HAP-1 (cell line): ENCODE measurements at regions not wholly inside any gene's neighbourhood (a gene's known extent, or its start where the extent isn't known, plus 50 kb on each side); places are given as distances from the start of the nearest gene placed in this dataset.

Experiments used
- DNase-seq, 2 experiments: peaks; one replicate each; pipeline ENCODE4 v3.0.0-alpha.2; 2016 to 2020; ENCODE audit warnings: low spot score in 2 of 2
- H3K27me3 ChIP-seq: fragments of 250-450 bp; sonication (Bioruptor Pico); 2 replicates; pipeline ENCODE4 v1.5.1; 2020; ENCODE audit warnings: low read depth, mild to moderate bottlenecking, moderate library complexity
- H3K36me3 ChIP-seq: fragments of 250-450 bp; sonication (Bioruptor Pico); replicated peaks from 2 replicates; pipeline ENCODE4 v1.5.1; 2020; ENCODE audit warnings: mild to moderate bottlenecking
- H3K4me1 ChIP-seq: fragments of 250-450 bp; sonication (Bioruptor Pico); 2 replicates; pipeline ENCODE4 v1.5.1; 2020; ENCODE audit warnings: mild to moderate bottlenecking
- H3K4me3 ChIP-seq: fragments of 250-450 bp; sonication (Bioruptor Pico); 2 replicates; pipeline ENCODE4 v1.5.1; 2020; ENCODE audit warnings: mild to moderate bottlenecking, moderate library complexity
- H3K9me3 ChIP-seq: fragments of 250-450 bp; sonication (Bioruptor Pico); 2 replicates; pipeline ENCODE4 v1.5.1; 2020; ENCODE audit warnings: mild to moderate bottlenecking, moderate library complexity
- in situ Hi-C: fragments of 300-500 bp; cut with MboI; formaldehyde crosslinking; loops from 3 replicates; pipeline ENCODE4 v1.14.3; 2020; ENCODE audit warnings: low sequenced_read_pairs, inconsistent platforms, mixed read lengths

GRCh38 chr7:68280931-68281330 is 1284.3 kb downstream of the TYW1 start:
- in situ Hi-C loops, result no loop called here
- DNase-seq, result no peak
- Histone ChIP-seq H3K36me3 (no peaks in the 10 kb centered on the region), H3K4me1 (no peaks in the 10 kb centered on the region), H3K4me3 (no peak overlapping the region), H3K27me3 (no peaks in the 10 kb centered on the region), H3K9me3 (peaks cover 2% of the 10 kb centered on the region; the same call in 1 of the 2 replicates)

GRCh38 chr7:68288144-68288593 is 1291.5 kb downstream of the TYW1 start:
- Histone ChIP-seq H3K4me1 (no peaks in the 10 kb centered on the region), H3K27me3 (no peaks in the 10 kb centered on the region), H3K9me3 (peaks cover 2% of the 10 kb centered on the region; the same call in 1 of the 2 replicates), H3K36me3 (no peaks in the 10 kb centered on the region), H3K4me3 (no peak overlapping the region)
- no peak for DNase-seq
- in situ Hi-C loops, result no loop called here

GRCh38 chr7:68291710-68292109 is 1295.1 kb downstream of the TYW1 start:
- in situ Hi-C loops, result no loop called here

GRCh38 chr7:68295386-68295785 is 1298.8 kb downstream of the TYW1 start:
- in situ Hi-C loops, result no loop called here
- no peak for DNase-seq
- no peak overlapping the region for H3K4me3 ChIP-seq
- no peaks in the 10 kb centered on the region for H3K36me3 ChIP-seq
- H3K4me1 ChIP-seq, result no peaks in the 10 kb centered on the region
- no peaks in the 10 kb centered on the region for H3K27me3 ChIP-seq
- no peaks in the 10 kb centered on the region for H3K9me3 ChIP-seq

More at GRCh38 chr7:68291710-68292109, 1295.1 kb downstream of the TYW1 start:
- no peak for DNase-seq
- H3K27me3 ChIP-seq, result no peaks in the 10 kb centered on the region
- H3K4me1 ChIP-seq, result no peaks in the 10 kb centered on the region
- H3K9me3 ChIP-seq, result no peaks in the 10 kb centered on the region
- H3K36me3 ChIP-seq, result no peaks in the 10 kb centered on the region
- H3K4me3 ChIP-seq, result no peak overlapping the region

- H3K4me1 ChIP-seq, result no peaks in the 10 kb centered on the region
- no peak for DNase-seq
- no peaks in the 10 kb centered on the region; the same call in 1 of the 2 replicates for H3K9me3 ChIP-seq
- in situ Hi-C loops, result no loop called here
- H3K27me3 ChIP-seq, result no peaks in the 10 kb centered on the region
- H3K36me3 ChIP-seq, result no peaks in the 10 kb centered on the region
- no peak overlapping the region for H3K4me3 ChIP-seq
These were observed 1293.7 kb upstream of the AUTS2 start for GRCh38 chr7:68304536-68304935.

- DNase-seq, result no peak
- Histone ChIP-seq H3K4me1 (no peaks in the 10 kb centered on the region), H3K36me3 (no peaks in the 10 kb centered on the region), H3K9me3 (no peaks in the 10 kb centered on the region), H3K4me3 (no peak overlapping the region), H3K27me3 (no peaks in the 10 kb centered on the region)
- in situ Hi-C loops, result no loop called here
These were observed 1291.6 kb upstream of the AUTS2 start for GRCh38 chr7:68306692-68307107.

- H3K4me3 ChIP-seq, result no peak overlapping the region
- H3K27me3 ChIP-seq, result no peaks in the 10 kb centered on the region
- DNase-seq, result no peak
- in situ Hi-C loops, result no loop called here
- H3K36me3 ChIP-seq, result no peaks in the 10 kb centered on the region
- no peaks in the 10 kb centered on the region for H3K4me1 ChIP-seq
- H3K9me3 ChIP-seq, result no peaks in the 10 kb centered on the region
These were observed 1289.0 kb upstream of the AUTS2 start for GRCh38 chr7:68309271-68309670.

DNA sequence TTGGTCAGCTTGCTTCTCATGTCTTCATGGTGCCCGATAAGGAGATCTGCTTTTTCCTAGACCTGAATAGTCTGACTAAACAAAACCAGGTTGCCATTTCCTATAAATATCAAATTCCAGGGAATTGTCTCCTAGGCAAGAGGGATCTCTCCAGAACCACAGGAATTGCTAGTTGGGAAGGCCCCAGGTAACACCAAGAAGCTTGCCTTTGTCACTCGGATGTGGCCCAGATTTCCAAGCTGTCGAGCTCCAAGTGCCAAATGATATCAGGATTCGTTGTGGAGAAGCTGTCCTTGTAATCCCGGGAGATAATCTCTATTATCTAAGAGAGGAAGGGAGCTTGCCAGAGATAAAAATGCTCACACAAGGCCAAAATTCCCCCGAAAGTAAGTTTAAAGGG is 1288.5 kb upstream of the AUTS2 start:
- Histone ChIP-seq H3K9me3 (no peaks in the 10 kb centered on the region), H3K4me3 (no peak overlapping the region), H3K36me3 (no peaks in the 10 kb centered on the region), H3K4me1 (no peaks in the 10 kb centered on the region), H3K27me3 (no peaks in the 10 kb centered on the region)
- no peak for DNase-seq
- in situ Hi-C loops, result no loop called here

- Histone ChIP-seq H3K36me3 (no peaks in the 10 kb centered on the region), H3K9me3 (no peaks in the 10 kb centered on the region), H3K4me1 (no peaks in the 10 kb centered on the region), H3K27me3 (no peaks in the 10 kb centered on the region), H3K4me3 (no peak overlapping the region)
- in situ Hi-C loops, result no loop called here
- no peak for DNase-seq
These were observed 1286.3 kb upstream of the AUTS2 start for GRCh38 chr7:68311958-68312357.

DNA sequence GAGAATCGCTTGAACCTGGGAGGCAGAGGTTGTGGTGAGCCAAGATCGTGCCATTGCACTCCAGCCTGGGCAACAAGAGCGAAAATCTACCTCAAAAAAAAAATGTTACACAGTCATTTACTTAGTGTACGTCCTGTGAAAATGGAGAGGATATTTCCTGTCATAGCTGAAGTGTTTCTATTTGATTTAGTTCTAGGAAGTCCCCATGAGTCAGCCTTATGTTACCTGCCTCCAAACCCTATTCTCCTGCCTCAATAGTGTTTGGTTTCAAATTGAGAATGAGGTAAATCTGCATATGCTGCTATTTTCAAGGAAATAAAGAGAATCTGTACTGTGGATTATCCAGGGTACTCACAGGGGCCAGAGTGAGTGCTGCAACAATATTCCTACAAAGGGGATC is 1284.5 kb upstream of the AUTS2 start:
- Histone ChIP-seq H3K4me1 (no peaks in the 10 kb centered on the region), H3K36me3 (no peaks in the 10 kb centered on the region), H3K9me3 (no peaks in the 10 kb centered on the region), H3K4me3 (no peak overlapping the region), H3K27me3 (no peaks in the 10 kb centered on the region)
- in situ Hi-C loops, result no loop called here
- DNase-seq, result no peak

DNA sequence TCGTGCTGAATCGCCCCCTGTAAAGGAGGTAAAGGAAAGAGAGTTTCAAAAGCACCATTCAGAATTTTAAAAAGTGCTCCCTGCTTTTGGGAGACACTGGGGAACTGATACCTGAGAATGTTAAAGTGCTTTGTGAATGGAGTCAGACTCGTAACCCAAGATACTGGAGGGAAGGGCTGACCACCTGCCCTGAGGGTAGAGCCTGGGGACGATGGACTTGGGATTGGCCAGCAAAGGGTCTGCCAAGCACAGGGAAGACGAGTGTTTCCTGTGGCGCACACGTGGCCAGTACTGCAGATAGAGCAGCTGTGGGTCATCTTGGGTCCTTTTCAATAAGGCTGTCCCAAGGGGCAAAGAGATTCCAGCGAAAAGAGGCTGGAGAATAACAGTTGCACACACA is 1284.1 kb upstream of the AUTS2 start:
- in situ Hi-C loops, result no loop called here
- H3K4me3 ChIP-seq, result no peak overlapping the region
- H3K9me3 ChIP-seq, result no peaks in the 10 kb centered on the region
- DNase-seq, result no peak
- H3K36me3 ChIP-seq, result no peaks in the 10 kb centered on the region
- no peaks in the 10 kb centered on the region for H3K27me3 ChIP-seq
- H3K4me1 ChIP-seq, result no peaks in the 10 kb centered on the region

DNA sequence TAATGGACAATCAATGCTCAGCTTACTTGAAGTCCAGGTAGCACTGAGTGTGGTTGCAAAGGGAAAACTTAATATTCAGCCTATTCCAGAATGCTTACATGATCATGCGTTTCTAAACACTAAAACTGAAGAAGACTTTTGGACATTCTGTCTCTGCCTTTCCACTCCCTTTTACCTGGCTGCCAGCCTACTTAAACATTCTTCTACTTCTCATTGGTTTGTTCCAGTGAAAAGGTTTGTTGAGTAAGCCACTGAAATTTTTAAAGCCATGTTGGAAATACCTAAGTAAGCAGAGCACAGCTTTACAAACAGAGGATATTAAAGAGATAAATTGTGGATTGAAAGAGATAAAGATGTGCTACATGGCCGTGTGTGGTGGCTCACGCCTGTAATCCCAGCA is 1280.8 kb upstream of the AUTS2 start:
- no peak for DNase-seq
- Histone ChIP-seq H3K9me3 (no peaks in the 10 kb centered on the region), H3K4me3 (no peak overlapping the region), H3K27me3 (no peaks in the 10 kb centered on the region), H3K36me3 (no peaks in the 10 kb centered on the region), H3K4me1 (no peaks in the 10 kb centered on the region)
- in situ Hi-C loops, result no loop called here

GRCh38 chr7:68319061-68319460 is 1279.2 kb upstream of the AUTS2 start:
- Histone ChIP-seq H3K4me1 (no peaks in the 10 kb centered on the region), H3K4me3 (no peak overlapping the region), H3K27me3 (no peaks in the 10 kb centered on the region), H3K9me3 (no peaks in the 10 kb centered on the region), H3K36me3 (no peaks in the 10 kb centered on the region)
- in situ Hi-C loops, result no loop called here
- DNase-seq, result no peak

GRCh38 chr7:68321076-68321639 is 1277.1 kb upstream of the AUTS2 start:
- Histone ChIP-seq H3K9me3 (no peaks in the 10 kb centered on the region), H3K4me3 (no peak overlapping the region), H3K4me1 (no peaks in the 10 kb centered on the region), H3K27me3 (no peaks in the 10 kb centered on the region), H3K36me3 (no peaks in the 10 kb centered on the region)
- DNase-seq, result no peak
- in situ Hi-C loops, result no loop called here
